ENCODE measurements at regions not wholly inside any gene's neighbourhood (a gene's known extent, or its start where the extent isn't known, plus 50 kb on each side); places are given as distances from the start of the nearest gene placed in this dataset.
A peak's percentile ranks its signal among the peaks of the same experiment; 100 is the strongest.
"Not testable (repeated sequence)": the region's sequence is repeated elsewhere in the genome, so short reads cannot be mapped to it uniquely, and the experiment has no call there.

GRCh38 chr10:78413076-78414055 lies 379.7 kb downstream of the RPS24 start:
- no peak for DNase-seq (ENCODE audit: low spot score)

GRCh38 chr10:78414380-78414779 lies 380.7 kb downstream of the RPS24 start:
- no peak for DNase-seq (ENCODE audit: low spot score)

- DNase-seq (ENCODE audit: low spot score), result no peak
These were observed 381.4 kb downstream of the RPS24 start for GRCh38 chr10:78415111-78415510.

GRCh38 chr10:78416031-78417011 lies 382.7 kb downstream of the RPS24 start:
- peak; percentile 75 for DNase-seq (ENCODE audit: low spot score)

- no peak for DNase-seq (ENCODE audit: low spot score)
These were observed 384.0 kb downstream of the RPS24 start for GRCh38 chr10:78417425-78418370.

- no peak for DNase-seq (ENCODE audit: low spot score)
These were observed 386.0 kb downstream of the RPS24 start for GRCh38 chr10:78419481-78420265.

- DNase-seq (ENCODE audit: low spot score), result no peak
These were observed 387.5 kb downstream of the RPS24 start for GRCh38 chr10:78420946-78421735.

GRCh38 chr10:78424050-78424449 lies 390.4 kb downstream of the RPS24 start:
- DNase-seq (ENCODE audit: low spot score), result not testable (repeated sequence)

- DNase-seq (ENCODE audit: low spot score), result no peak
These were observed 391.1 kb downstream of the RPS24 start for GRCh38 chr10:78424723-78425122.

GRCh38 chr10:78426181-78426580 lies 392.5 kb downstream of the RPS24 start:
- DNase-seq (ENCODE audit: low spot score), result no peak

- no peak for DNase-seq (ENCODE audit: low spot score)
These were observed 393.9 kb downstream of the RPS24 start for GRCh38 chr10:78427497-78428031.

- no peak for DNase-seq (ENCODE audit: low spot score)
These were observed 394.9 kb downstream of the RPS24 start for GRCh38 chr10:78428579-78428978.

- DNase-seq (ENCODE audit: low spot score), result no peak
These were observed 396.3 kb downstream of the RPS24 start for GRCh38 chr10:78429984-78430383.

GRCh38 chr10:78432583-78432982 lies 398.9 kb downstream of the RPS24 start:
- DNase-seq (ENCODE audit: low spot score), result no peak

- DNase-seq (ENCODE audit: low spot score), result no peak
These were observed 399.5 kb downstream of the RPS24 start for GRCh38 chr10:78433076-78433595.

- no peak for DNase-seq (ENCODE audit: low spot score)
These were observed 400.3 kb downstream of the RPS24 start for GRCh38 chr10:78433766-78434535.

GRCh38 chr10:78434886-78435285 lies 401.2 kb downstream of the RPS24 start:
- no peak for DNase-seq (ENCODE audit: low spot score)

Measured in A172 (cell line).